ENCODE measurements at regions not wholly inside any gene's neighbourhood (a gene's known extent, or its start where the extent isn't known, plus 50 kb on each side); places are given as distances from the start of the nearest gene placed in this dataset.

DNA sequence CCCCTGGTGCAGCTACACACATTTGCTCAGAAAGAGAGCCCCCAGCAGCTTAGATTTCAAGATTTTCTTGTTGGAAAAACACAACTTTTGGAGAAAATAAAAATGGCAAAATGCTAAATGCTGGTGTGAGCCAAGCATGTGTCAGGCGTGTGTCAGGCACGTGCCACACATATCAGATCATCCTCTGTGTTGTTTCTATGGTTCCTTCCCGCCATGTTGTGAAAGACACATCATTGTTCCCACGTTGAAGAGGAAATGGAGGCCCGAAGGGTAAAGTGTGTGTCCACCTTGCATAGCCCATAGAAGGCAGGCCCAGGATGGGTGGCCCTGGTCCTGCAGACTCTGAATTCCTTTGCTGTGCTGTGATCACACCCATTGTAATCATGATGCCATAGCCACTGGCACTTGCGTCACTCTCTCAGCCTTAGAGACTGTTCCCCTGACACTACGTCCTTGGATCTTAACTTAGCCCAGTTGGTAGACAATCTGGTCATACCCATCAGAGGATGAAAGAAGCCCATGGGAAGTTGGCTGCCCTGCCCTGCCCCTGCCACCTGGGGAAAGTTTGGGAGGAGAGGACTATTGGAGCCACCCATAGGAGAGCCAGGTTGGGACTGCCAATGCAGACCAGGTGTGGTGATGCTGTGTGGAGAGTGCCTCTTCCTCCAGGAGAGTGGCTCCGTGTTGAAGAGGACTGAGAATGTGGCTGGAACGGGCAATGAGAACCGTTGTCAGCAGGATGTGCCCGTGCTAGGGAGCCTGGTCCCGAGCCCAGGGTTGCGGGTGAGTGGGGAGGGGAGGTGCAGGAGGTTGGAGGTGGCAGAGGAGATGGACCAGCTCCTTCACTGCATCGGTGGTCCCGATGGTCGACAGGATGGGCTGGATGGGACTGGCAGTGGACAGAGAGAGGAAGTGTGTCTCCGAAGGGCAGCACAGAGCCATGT, 65.6 kb upstream of the IGFBP3 start:
- DNase-seq, result no peak

GRCh38 chr7:45985902-45986301, 64.8 kb upstream of the IGFBP3 start:
- DNase-seq, result no peak

DNA sequence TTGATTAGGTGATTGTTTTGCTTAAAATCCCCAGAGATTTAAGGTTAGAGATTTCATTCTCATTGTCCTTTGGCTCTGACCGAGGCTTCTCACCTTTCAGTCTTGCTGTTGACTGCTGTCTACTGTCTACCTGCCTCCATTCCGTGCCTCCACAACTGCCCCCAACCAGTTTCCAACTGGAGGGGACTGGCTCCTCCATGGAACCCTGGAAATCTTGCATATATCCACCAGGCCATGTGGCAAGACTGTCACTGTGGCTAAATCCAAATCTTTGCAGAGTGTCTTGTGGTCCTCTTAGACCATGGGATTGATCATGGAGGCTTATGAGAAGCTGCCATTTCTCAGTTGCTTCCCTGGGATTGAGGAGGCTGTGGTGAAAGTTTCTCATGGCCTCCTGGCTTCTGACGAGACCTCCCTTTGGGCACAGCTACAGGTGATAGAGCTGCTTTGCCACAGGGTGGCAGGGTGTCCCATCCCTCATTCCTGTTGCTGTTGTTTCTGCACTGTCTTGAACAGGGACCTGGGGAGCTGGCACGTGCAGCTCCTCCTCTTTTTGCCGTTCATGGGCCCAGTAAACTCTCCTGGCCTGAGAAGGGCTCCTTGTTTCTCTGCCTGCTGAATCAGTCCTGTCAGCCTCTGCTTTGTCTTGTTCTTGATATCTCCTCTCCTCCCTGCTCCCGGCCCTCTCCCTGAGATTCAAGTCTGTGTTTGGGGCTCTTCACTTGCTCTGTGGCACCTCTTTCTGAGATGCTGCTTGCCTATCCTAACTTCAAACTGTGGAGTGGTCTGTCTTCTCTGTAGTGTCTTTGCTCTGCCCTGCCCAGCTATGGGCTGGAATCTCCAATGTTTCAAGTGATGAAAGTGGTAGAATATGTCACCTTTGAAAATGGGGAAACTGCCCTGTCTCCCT, 63.6 kb upstream of the IGFBP3 start:
- no peak for DNase-seq

GRCh38 chr7:45983720-45984255, 62.7 kb upstream of the IGFBP3 start:
- DNase-seq, result no peak

GRCh38 chr7:45982907-45983719, 62.0 kb upstream of the IGFBP3 start:
- DNase-seq, result no peak

DNA sequence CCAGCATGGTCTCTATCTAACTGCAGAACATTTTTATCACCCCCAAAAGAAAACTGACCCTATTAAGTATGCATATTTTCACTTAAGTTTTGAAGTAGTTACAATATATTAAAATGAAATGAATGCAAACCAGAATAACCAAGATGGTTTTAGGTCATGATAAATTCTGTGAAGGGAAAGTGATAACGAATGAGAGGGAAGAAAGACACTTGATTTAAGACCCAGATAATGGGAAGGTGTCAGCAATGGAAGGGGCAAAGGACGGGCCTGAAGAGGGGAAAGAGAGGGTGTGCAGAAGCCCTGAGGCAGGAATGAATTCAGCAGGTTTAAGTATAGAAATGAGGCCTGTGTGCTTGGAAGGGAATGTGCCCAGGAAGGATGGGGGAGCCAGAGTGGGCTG, 61.1 kb upstream of the IGFBP3 start:
- no peak for DNase-seq

DNA sequence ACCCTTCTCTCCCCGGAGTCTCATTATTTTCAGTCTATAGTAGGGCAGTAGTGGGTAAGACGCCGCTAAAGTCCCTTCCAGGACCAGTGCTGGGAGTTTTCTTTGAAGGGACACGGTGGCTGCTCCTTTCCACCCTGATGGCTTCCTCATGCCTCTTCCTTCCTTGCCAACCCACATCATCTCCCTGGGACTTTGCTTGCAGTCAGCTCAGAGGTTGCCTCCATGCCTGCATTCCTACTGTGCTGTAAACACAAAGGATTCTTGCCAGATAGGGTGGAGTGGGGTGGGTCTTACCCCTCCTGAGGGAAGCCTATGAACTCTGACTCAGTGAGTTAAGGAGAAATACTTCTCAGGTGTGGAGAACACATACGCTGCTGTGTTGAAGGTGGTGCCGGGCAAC, 59.9 kb upstream of the IGFBP3 start:
- no peak for DNase-seq

GRCh38 chr7:45980181-45980905, 59.3 kb upstream of the IGFBP3 start:
- DNase-seq, result no peak

- DNase-seq, result no peak
Observed at GRCh38 chr7:45979275-45980180, 58.5 kb upstream of the IGFBP3 start.

- DNase-seq, result no peak
Observed at GRCh38 chr7:45978731-45979211, 57.7 kb upstream of the IGFBP3 start.

GRCh38 chr7:45978010-45978681, 57.1 kb upstream of the IGFBP3 start:
- DNase-seq, result peak in 1 of 2 experiments; percentile 24

- DNase-seq, result no peak
Observed at GRCh38 chr7:45977256-45977780, 56.2 kb upstream of the IGFBP3 start.

GRCh38 chr7:45976485-45976856, 55.4 kb upstream of the IGFBP3 start:
- no peak for DNase-seq

DNA sequence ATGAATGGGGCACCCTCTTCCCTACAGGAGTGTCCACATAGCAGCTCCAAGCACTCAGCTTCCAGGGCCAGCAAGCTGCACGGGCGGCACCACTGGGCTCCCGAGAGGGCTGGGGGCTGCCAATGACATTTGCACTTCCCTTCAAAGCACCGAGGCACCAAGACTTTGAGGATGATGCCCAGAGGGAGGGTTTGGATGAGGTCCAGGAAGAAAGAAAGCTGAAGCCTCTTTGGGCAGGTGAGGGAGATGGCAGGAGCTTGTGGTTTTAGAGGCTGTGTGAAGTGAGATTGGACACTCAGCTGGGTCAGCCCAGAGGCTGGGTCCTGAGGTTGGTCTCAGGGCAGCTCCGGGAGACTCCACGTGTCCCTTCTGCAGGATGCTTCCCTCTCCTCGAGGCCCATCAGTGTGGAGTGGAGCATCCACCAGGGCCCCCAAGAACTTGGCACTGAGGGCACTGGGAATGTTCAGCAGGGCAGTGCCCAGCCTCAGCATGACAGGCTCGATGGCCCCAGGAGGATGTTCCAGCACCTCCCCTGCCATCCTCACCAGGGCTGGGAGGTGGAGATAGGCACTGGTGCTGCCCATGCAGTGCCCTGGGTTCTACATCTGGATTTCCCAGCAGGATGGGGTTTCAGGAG, 54.9 kb upstream of the IGFBP3 start:
- DNase-seq, result no peak

GRCh38 chr7:45975367-45975766, 54.3 kb upstream of the IGFBP3 start:
- DNase-seq, result no peak

GRCh38 chr7:45974540-45975360, 53.7 kb upstream of the IGFBP3 start:
- DNase-seq, result no peak

DNA sequence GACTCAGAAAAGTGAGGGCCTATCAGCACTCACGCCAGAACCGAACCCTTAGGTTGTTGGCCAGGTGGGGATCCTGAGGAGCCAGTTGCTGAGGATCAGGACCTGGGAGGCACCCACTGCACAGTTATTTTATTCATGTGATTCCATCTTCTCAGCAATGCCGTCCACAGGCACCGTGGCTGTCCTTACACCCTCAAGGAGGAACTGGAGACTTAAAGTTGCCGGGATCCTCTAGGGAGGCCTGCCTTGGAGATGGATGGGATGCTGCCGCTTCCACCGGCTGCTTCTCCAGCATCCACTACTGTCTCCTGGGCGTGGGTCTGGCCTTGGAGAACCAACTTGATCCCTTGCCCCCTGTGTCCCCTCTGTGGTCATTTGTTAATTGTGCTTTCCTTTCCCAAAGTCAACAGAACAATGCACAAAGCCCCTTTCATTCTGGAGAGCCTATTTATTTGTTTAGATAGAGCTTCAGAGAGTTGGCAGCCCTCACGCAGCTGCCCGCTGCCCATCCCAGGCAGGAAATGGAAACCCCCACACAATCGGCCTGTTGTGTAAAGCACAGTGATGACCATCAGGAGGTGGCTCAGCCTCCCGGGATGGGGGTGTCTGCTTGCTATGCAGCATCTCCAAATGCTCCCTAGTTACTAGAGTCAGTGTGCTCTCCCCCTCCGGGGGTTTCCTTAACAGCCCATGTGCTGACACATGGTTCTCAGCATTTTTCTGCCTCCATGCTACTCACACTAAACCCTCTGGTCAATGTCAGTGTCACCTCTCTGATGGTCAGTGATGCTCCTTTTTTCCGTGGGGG, 52.9 kb upstream of the IGFBP3 start:
- DNase-seq, result no peak
